PC-9 (cell line): ENCODE measurements at regions not wholly inside any gene's neighbourhood (a gene's known extent, or its start where the extent isn't known, plus 50 kb on each side); places are given as distances from the start of the nearest gene placed in this dataset.

Experiments used
- BruUV-seq: library from RNA; stranded (reverse); fragments of 400-500 nt; replicated peaks from 2 replicates; lab custom pipeline; 2021; lab: Mats Ljungman, UMichigan
- CTCF ChIA-PET: fragments of 300-600 bp; sonication (Branson Sonifier 250); formaldehyde crosslinking; loops from one replicate; lab custom pipeline; 2022; ENCODE audit warnings: antibody characterized with exemption; lab: Charles Lee
- POLR2A ChIA-PET: fragments of 300-600 bp; sonication (Branson Sonifier 250); formaldehyde crosslinking; loops from one replicate; lab custom pipeline; 2022; ENCODE audit warnings: antibody characterized with exemption; ENCODE audit not compliant: unreplicated experiment; lab: Charles Lee
- DNase-seq, 2 experiments: peaks; one replicate each; pipeline versions ENCODE4 v3.0.0 to v3.0.0-alpha.2; 2015 to 2022; ENCODE audit warnings: mixed read lengths in 1 of 2
- H2AFZ ChIP-seq: fragments of 200-600 bp; sonication (generic); 2 replicates; pipeline ENCODE4 v1.8.1; 2017; ENCODE audit warnings: antibody characterized with exemption
- H3F3A ChIP-seq: fragments of 200-600 bp; sonication (generic); 2 replicates; pipeline ENCODE4 v1.8.1; 2017; ENCODE audit warnings: antibody characterized with exemption, mild to moderate bottlenecking, low read depth; ENCODE audit not compliant: insufficient read depth
- H3K27ac ChIP-seq: fragments of 200-600 bp; sonication (generic); 2 replicates; pipeline ENCODE4 v1.6.1; 2016; ENCODE audit warnings: mixed run types
- H3K27me3 ChIP-seq: fragments of 200-600 bp; sonication (generic); 2 replicates; pipeline ENCODE4 v1.6.1; 2016; ENCODE audit warnings: low read depth, mixed run types; ENCODE audit not compliant: insufficient read depth
- H3K36me3 ChIP-seq: fragments of 200-600 bp; sonication (generic); 2 replicates; pipeline ENCODE4 v1.6.1; 2016; ENCODE audit warnings: low read depth, mixed run types
- H3K4me1 ChIP-seq: fragments of 200-600 bp; sonication (generic); replicated peaks from 2 replicates; pipeline ENCODE4 v1.6.1; 2016; ENCODE audit warnings: mixed run types; ENCODE audit not compliant: insufficient read depth
- H3K4me2 ChIP-seq: fragments of 200-600 bp; sonication (generic); 2 replicates; pipeline ENCODE4 v1.6.1; 2017; ENCODE audit warnings: mixed run types
- H3K4me3 ChIP-seq: fragments of 200-600 bp; sonication (generic); 2 replicates; pipeline ENCODE4 v1.6.1; 2016; ENCODE audit warnings: mixed run types
- H3K79me2 ChIP-seq: fragments of 200-600 bp; sonication (generic); 2 replicates; pipeline ENCODE4 v1.6.1; 2017; ENCODE audit warnings: low read depth, mixed run types
- H3K9me2 ChIP-seq: fragments of 200-600 bp; sonication (generic); 2 replicates; pipeline ENCODE4 v1.8.1; 2017; ENCODE audit warnings: mild to moderate bottlenecking; ENCODE audit not compliant: insufficient read depth
- H3K9me3 ChIP-seq: fragments of 200-600 bp; sonication (generic); 2 replicates; pipeline ENCODE4 v1.8.1; 2016; ENCODE audit warnings: low read depth; ENCODE audit not compliant: insufficient read depth
- H4K20me1 ChIP-seq: fragments of 200-600 bp; sonication (generic); 2 replicates; pipeline ENCODE4 v1.8.1; 2017; ENCODE audit not compliant: insufficient read depth
- EZH2 ChIP-seq: fragments of 200-600 bp; sonication (generic); IDR thresholded peaks from 2 replicates; pipeline ENCODE4 v1.8.0; 2017; ENCODE audit warnings: antibody characterized with exemption, low read depth
- intact Hi-C: fragments of 100-400 bp; cut with micrococcal nuclease; formaldehyde crosslinking; loops from one replicate; pipeline ENCODE4 v1.10.0; 2022; ENCODE audit not compliant: unreplicated experiment
- TF ChIP-seq, protein P1 (sequence below): fragments of 200-600 bp; sonication (generic); conservative IDR thresholded peaks from 2 replicates; pipeline ENCODE4 v1.6.1; 2017; ENCODE audit warnings: mixed run types, antibody characterized with exemption, mild to moderate bottlenecking, moderate library complexity

DNA sequence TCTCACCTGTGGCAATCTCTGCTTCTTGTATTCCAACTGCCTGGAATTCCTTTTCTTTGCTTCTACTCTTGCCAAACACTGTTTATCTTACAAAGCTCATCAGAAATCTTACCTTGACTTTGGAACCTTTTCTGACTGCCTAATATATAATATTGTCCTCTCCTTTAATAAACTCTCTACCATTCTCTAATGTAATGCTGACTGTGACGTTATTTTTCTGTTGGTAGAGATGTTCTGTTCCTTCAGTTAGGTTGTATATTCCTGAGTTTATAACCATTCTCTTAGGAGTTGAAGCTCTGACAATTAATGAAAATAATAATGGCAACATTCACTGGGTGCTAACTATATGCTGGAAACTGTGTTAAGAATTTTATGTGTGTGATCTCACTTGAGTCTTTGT lies 188.8 kb upstream of the ATP10B start:
- Histone ChIP-seq H3K4me3 (no peak overlapping the region), H2AFZ (no peak overlapping the region), H3K36me3 (no peaks in the 10 kb centered on the region), H3K27ac (no peak overlapping the region), H3K9me3 (no peaks in the 10 kb centered on the region), H4K20me1 (no peaks in the 10 kb centered on the region), H3K4me2 (no peak overlapping the region), H3F3A (no peaks in the 10 kb centered on the region), H3K79me2 (no peaks in the 10 kb centered on the region), H3K9me2 (no peaks in the 10 kb centered on the region), H3K4me1 (no peaks in the 10 kb centered on the region), H3K27me3 (no peaks in the 10 kb centered on the region)
- ChIA-PET CTCF (no interaction called here), POLR2A (no interaction called here)
- intact Hi-C loops: no loop called here
- TF ChIP-seq, protein P1, sequence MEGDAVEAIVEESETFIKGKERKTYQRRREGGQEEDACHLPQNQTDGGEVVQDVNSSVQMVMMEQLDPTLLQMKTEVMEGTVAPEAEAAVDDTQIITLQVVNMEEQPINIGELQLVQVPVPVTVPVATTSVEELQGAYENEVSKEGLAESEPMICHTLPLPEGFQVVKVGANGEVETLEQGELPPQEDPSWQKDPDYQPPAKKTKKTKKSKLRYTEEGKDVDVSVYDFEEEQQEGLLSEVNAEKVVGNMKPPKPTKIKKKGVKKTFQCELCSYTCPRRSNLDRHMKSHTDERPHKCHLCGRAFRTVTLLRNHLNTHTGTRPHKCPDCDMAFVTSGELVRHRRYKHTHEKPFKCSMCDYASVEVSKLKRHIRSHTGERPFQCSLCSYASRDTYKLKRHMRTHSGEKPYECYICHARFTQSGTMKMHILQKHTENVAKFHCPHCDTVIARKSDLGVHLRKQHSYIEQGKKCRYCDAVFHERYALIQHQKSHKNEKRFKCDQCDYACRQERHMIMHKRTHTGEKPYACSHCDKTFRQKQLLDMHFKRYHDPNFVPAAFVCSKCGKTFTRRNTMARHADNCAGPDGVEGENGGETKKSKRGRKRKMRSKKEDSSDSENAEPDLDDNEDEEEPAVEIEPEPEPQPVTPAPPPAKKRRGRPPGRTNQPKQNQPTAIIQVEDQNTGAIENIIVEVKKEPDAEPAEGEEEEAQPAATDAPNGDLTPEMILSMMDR: no peak
- no peak for TF ChIP-seq EZH2
- no TSS peak for BruUV-seq
- DNase-seq: no peak

DNA sequence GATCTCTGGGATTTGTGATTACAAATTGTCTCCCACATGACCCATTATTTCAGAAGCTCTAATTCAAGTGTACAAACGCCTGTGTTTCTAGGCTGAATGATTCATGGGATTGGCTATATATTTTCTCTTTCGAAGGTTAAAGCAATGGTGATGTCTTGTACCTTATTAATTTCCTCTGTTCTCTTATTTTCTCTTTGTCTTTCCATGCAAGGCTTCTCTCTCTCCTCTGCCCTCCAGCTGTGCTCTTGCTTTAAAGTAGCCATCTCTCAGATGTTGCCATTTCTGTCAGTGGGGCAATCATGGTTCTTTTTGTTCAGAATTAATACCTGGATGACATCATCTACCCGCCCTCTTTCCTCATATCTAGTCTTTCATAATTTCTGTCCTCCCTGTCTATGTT lies 184.3 kb upstream of the ATP10B start:
- Histone ChIP-seq H3K4me2 (no peak overlapping the region), H3K27ac (no peak overlapping the region), H3K4me3 (no peak overlapping the region), H3K9me3 (no peaks in the 10 kb centered on the region), H3K36me3 (no peaks in the 10 kb centered on the region), H3K27me3 (no peaks in the 10 kb centered on the region), H3K9me2 (no peaks in the 10 kb centered on the region), H2AFZ (no peak overlapping the region), H3F3A (no peaks in the 10 kb centered on the region), H4K20me1 (no peaks in the 10 kb centered on the region), H3K79me2 (no peaks in the 10 kb centered on the region), H3K4me1 (no peaks in the 10 kb centered on the region)
- CTCF ChIA-PET: no interaction called here
- TF ChIP-seq, protein P1: no peak
- no peak for TF ChIP-seq EZH2
- no peak for DNase-seq
- intact Hi-C loops: no loop called here
- POLR2A ChIA-PET: no interaction called here
- no TSS peak for BruUV-seq

DNA sequence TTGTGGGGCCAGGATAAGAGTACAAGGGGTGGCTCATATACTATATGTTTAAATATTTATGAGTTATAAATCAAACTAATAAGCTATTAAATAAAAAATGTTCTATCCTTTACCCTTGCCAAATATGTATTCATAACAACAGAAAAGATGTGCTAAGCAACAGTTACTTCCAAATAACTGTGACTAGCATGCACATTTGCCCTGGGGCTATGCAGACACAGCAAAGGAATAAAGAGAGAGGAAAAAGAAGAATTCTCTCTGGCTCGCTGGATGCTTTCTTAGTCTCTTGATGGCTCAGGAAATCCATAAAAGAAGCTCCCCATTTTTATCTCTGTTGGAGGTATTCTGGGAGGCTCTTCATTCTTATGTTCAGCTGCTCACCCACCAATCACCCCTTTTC lies 182.4 kb upstream of the ATP10B start:
- DNase-seq: no peak
- Histone ChIP-seq H3K4me1 (no peaks in the 10 kb centered on the region), H3K4me2 (no peak overlapping the region)

More for the DNA sequence above, 182.4 kb upstream of the ATP10B start:
- Histone ChIP-seq H3K27me3 (no peaks in the 10 kb centered on the region), H3K4me3 (no peak overlapping the region), H4K20me1 (no peaks in the 10 kb centered on the region), H3K36me3 (no peaks in the 10 kb centered on the region), H2AFZ (no peak overlapping the region), H3K79me2 (no peaks in the 10 kb centered on the region), H3K9me3 (no peaks in the 10 kb centered on the region), H3K9me2 (no peaks in the 10 kb centered on the region), H3K27ac (no peak overlapping the region), H3F3A (no peaks in the 10 kb centered on the region)
- no peak for TF ChIP-seq EZH2
- TF ChIP-seq, protein P1: no peak
- no TSS peak for BruUV-seq
- intact Hi-C loops: no loop called here
- ChIA-PET CTCF (no interaction called here), POLR2A (no interaction called here)
